Endothelial cell of umbilical vein (primary cell): ENCODE measurements at regions not wholly inside any gene's neighbourhood (a gene's known extent, or its start where the extent isn't known, plus 50 kb on each side); places are given as distances from the start of the nearest gene placed in this dataset.

Experiments
- BruUV-seq: library from RNA; stranded (reverse); fragments of 400-500 nt; replicated peaks from 2 replicates; lab custom pipeline; 2021; lab: Mats Ljungman, UMichigan
- CTCF ChIA-PET: fragments of 300-600, 350-600 bp; sonication (Branson Sonifier 250); formaldehyde crosslinking; loops from one replicate; lab custom pipeline; 2021; ENCODE audit warnings: antibody characterized with exemption, inconsistent platforms; lab: Charles Lee
- POLR2A ChIA-PET: fragments of 300-600, 350-600 bp; sonication (Branson Sonifier 250); formaldehyde crosslinking; loops from one replicate; lab custom pipeline; 2021; ENCODE audit warnings: antibody characterized with exemption, inconsistent platforms; lab: Charles Lee
- DNase-seq: peaks from one replicate; pipeline ENCODE4 v3.0.0-alpha.2; 2011; ENCODE audit warnings: low read depth, low spot score
- FAIRE-seq: peaks from 2 replicates; lab custom pipeline; 2011; peaks lifted over from hg19 to GRCh38; lab: Jason Lieb, UNC
- H2AFZ ChIP-seq: 2 replicates; pipeline ENCODE4 v1.6.0; 2012; ENCODE audit warnings: low read depth, low read length, control low read depth, inconsistent platforms
- H3K27ac ChIP-seq: 2 replicates; pipeline ENCODE4 v1.5.1; 2011; ENCODE audit warnings: low read depth, mild to moderate bottlenecking, control low read depth, low read length, moderate library complexity; ENCODE audit not compliant: insufficient read depth
- H3K27me3 ChIP-seq, 2 experiments: 2 replicates each; pipeline versions ENCODE4 v1.6.0 to v1.6.1; 2011; ENCODE audit warnings: low read length in 2 of 2, mixed read lengths in 1 of 2; ENCODE audit not compliant: control insufficient read depth in 2 of 2, insufficient read depth in 2 of 2
- H3K36me3 ChIP-seq, 2 experiments: 2 replicates in 1 of 2; 3 replicates in 1 of 2; pipeline ENCODE4 v1.5.1; 2011; ENCODE audit warnings: low read length in 2 of 2, mild to moderate bottlenecking in 1 of 2, moderate library complexity in 1 of 2; ENCODE audit not compliant: control insufficient read depth in 2 of 2, insufficient read depth in 2 of 2; ENCODE audit errors: extremely low read depth in 1 of 2
- H3K4me1 ChIP-seq: 3 replicates; pipeline ENCODE4 v1.5.1; 2011; ENCODE audit warnings: mild to moderate bottlenecking, low read length; ENCODE audit not compliant: control insufficient read depth, insufficient read depth; ENCODE audit errors: extremely low read depth
- H3K4me2 ChIP-seq: 2 replicates; pipeline ENCODE4 v1.6.1; 2011; ENCODE audit warnings: low read length, control low read depth, mixed read lengths; ENCODE audit not compliant: insufficient read depth
- H3K4me3 ChIP-seq, 3 experiments: fragments of 200-600 bp in 1 of 3; sonication (generic), shearing (Covaris generic) in 1 of 3; replicated peaks in 1 of 3; 2 replicates each; pipeline ENCODE4 v1.5.1; 2011 to 2016; ENCODE audit warnings: control low read depth in 3 of 3, low read length in 3 of 3, mild to moderate bottlenecking in 2 of 3, inconsistent platforms in 1 of 3, low read depth in 1 of 3, moderate library complexity in 1 of 3; ENCODE audit not compliant: insufficient read depth in 1 of 3
- H3K79me2 ChIP-seq: 2 replicates; pipeline ENCODE4 v1.6.0; 2012; ENCODE audit warnings: low read length, inconsistent platforms; ENCODE audit not compliant: control insufficient read depth, insufficient read depth
- H3K9ac ChIP-seq: replicated peaks from 2 replicates; pipeline ENCODE3; 2011; ENCODE audit warnings: low read length, control low read depth; ENCODE audit not compliant: insufficient read depth; ENCODE audit errors: extremely low read depth
- H3K9me1 ChIP-seq: replicated peaks from 3 replicates; pipeline ENCODE4 v1.6.0; 2011; ENCODE audit warnings: mild to moderate bottlenecking, low read length; ENCODE audit not compliant: control insufficient read depth, insufficient read depth; ENCODE audit errors: extremely low read depth
- H3K9me3 ChIP-seq: replicated peaks from 2 replicates; pipeline ENCODE4 v1.5.1; 2012; ENCODE audit warnings: low read length, inconsistent platforms; ENCODE audit not compliant: control insufficient read depth, insufficient read depth
- H4K20me1 ChIP-seq: replicated peaks from 2 replicates; pipeline ENCODE3; 2011; ENCODE audit warnings: mild to moderate bottlenecking, low read length; ENCODE audit not compliant: control insufficient read depth, insufficient read depth; ENCODE audit errors: extremely low read depth
- CTCF ChIP-seq, 2 donors: IDR thresholded peaks; 1 replicate in 1 of 2; 2 replicates in 1 of 2; pipeline ENCODE4 v1.5.1; 2011; ENCODE audit warnings: low read length in 2 of 2, mild to moderate bottlenecking in 2 of 2, moderate library complexity in 2 of 2, control low read depth in 1 of 2, inconsistent platforms in 1 of 2, low read depth in 1 of 2; ENCODE audit not compliant: insufficient read depth in 1 of 2; ENCODE audit errors: extremely low read depth in 1 of 2
- EZH2 ChIP-seq: IDR thresholded peaks from 2 replicates; pipeline ENCODE4 v1.6.1; 2012; ENCODE audit warnings: borderline replicate concordance, low read depth, mild to moderate bottlenecking, moderate library complexity, low read length, inconsistent platforms; ENCODE audit not compliant: severe bottlenecking
- FOS ChIP-seq: IDR thresholded peaks from 2 replicates; pipeline ENCODE4 v1.6.1; 2011; ENCODE audit warnings: mild to moderate bottlenecking, low read length, moderate library complexity, borderline replicate concordance; ENCODE audit not compliant: insufficient read depth
- GATA2 ChIP-seq: IDR thresholded peaks from 2 replicates; pipeline ENCODE4 v1.7.0; 2011; ENCODE audit warnings: low read depth, mild to moderate bottlenecking, moderate library complexity, mixed read lengths, low read length; ENCODE audit not compliant: insufficient read length, insufficient read depth
- JUN ChIP-seq: IDR thresholded peaks from 2 replicates; pipeline ENCODE4 v1.6.1; 2011; ENCODE audit warnings: borderline replicate concordance, low read depth; ENCODE audit not compliant: insufficient read length, insufficient read depth
- MYC ChIP-seq: IDR thresholded peaks from one replicate; pipeline ENCODE4 v1.6.1; 2011; ENCODE audit warnings: mild to moderate bottlenecking, low read depth, low read length
- POLR2A ChIP-seq: IDR thresholded peaks from 2 replicates; pipeline ENCODE4 v1.6.1; 2012; ENCODE audit warnings: low read depth, mild to moderate bottlenecking, control low read depth, low read length
- POLR2AphosphoS5 ChIP-seq: IDR thresholded peaks from 2 replicates; pipeline ENCODE4 v1.6.1; 2012; ENCODE audit warnings: low read depth, mild to moderate bottlenecking, control low read depth, low read length, moderate library complexity; ENCODE audit not compliant: insufficient read depth
- dilution Hi-C: fragments of 300-500 bp; cut with MboI; formaldehyde crosslinking; loops from one replicate; pipeline ENCODE4 v1.15.0; 2019; ENCODE audit warnings: low sequenced_read_pairs; ENCODE audit not compliant: extremely low pct_ligation_motif_present
- intact Hi-C: fragments of 100-400 bp; cut with micrococcal nuclease; formaldehyde crosslinking; loops from one replicate; pipeline ENCODE4 v1.10.0; 2022
- TF ChIP-seq, protein P1 (sequence below): IDR thresholded peaks from 2 replicates; pipeline ENCODE4 v1.6.1; 2011; ENCODE audit not compliant: insufficient read depth, insufficient read length

GRCh38 chr9:135198586-135199285, 111.3 kb downstream of the OLFM1 start:
- dilution Hi-C loops (no loop called here), intact Hi-C loops (no loop called here)
- H3K27ac ChIP-seq: no peak overlapping the region
- no peak overlapping the region for H3K4me3 ChIP-seq
- no peak overlapping the region for H2AFZ ChIP-seq
- no peaks in the 10 kb centered on the region for H3K27me3 ChIP-seq
- H3K4me1 ChIP-seq: no peaks in the 10 kb centered on the region
- no peaks in the 10 kb centered on the region for H3K36me3 ChIP-seq
- DNase-seq (no peak), FAIRE-seq (no peak)
- no peak overlapping the region for H3K4me2 ChIP-seq
- H3K9me1 ChIP-seq: no peaks in the 10 kb centered on the region
- ChIA-PET POLR2A (no interaction called here), CTCF (no interaction called here)
- H4K20me1 ChIP-seq: no peaks in the 10 kb centered on the region
- H3K9me3 ChIP-seq: no peaks in the 10 kb centered on the region
- H3K79me2 ChIP-seq: no peaks in the 10 kb centered on the region
- TF ChIP-seq JUN (no peak), EZH2 (no peak), GATA2 (no peak)
- TF ChIP-seq, protein P1, sequence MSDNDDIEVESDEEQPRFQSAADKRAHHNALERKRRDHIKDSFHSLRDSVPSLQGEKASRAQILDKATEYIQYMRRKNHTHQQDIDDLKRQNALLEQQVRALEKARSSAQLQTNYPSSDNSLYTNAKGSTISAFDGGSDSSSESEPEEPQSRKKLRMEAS: no peak
- no TSS peak for BruUV-seq
- no peak overlapping the region for H3K9ac ChIP-seq

DNA sequence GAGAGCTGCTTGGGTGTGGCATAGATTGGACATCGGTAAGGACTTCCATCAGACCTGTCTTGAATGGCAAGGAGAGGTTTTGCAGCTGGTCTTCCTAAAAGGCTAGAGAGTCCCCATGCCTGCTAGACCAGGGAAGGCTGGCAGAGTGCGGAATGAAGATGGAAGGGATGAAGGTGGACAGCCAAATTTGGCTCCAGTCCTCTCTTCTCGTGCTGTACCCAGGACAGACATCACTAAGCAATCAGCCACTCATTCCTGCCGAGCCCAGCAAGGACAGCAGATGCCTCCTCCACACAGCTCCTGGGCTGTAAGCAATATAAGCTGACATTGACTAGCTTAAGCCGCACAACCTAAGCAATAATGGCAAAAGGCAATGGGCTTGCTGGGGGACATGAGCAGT, 112.0 kb downstream of the OLFM1 start:
- no peaks in the 10 kb centered on the region for H3K36me3 ChIP-seq
- intact Hi-C loops: no loop called here
- dilution Hi-C loops: no loop called here
- no peaks in the 10 kb centered on the region for H3K27me3 ChIP-seq
- H3K9ac ChIP-seq: no peak overlapping the region
- H3K9me3 ChIP-seq: no peaks in the 10 kb centered on the region
- no peaks in the 10 kb centered on the region for H3K4me1 ChIP-seq
- TF ChIP-seq POLR2AphosphoS5 (no peak), MYC (no peak), JUN (no peak), FOS (no peak), GATA2 (no peak), EZH2 (no peak), CTCF (IDR thresholded peaks at IDR 0.05; ENCODE audit: extremely low read depth in 1 of 2, insufficient read depth in 1 of 2, low read depth in 1 of 2, low read length in 2 of 2) (no peak), POLR2A (no peak)
- TF ChIP-seq, protein P1: no peak
- H3K9me1 ChIP-seq: no peaks in the 10 kb centered on the region
- no peak for DNase-seq
- H3K4me2 ChIP-seq: no peak overlapping the region
- no peak overlapping the region for H3K27ac ChIP-seq
- ChIA-PET CTCF (no interaction called here), POLR2A (no interaction called here)
- no peak for FAIRE-seq
- no peaks in the 10 kb centered on the region for H4K20me1 ChIP-seq
- H2AFZ ChIP-seq: no peak overlapping the region
- H3K4me3 ChIP-seq: no peak overlapping the region
- no peaks in the 10 kb centered on the region for H3K79me2 ChIP-seq
- no TSS peak for BruUV-seq
